GM18502 (cell line): ENCODE measurements at regions not wholly inside any gene's neighbourhood (a gene's known extent, or its start where the extent isn't known, plus 50 kb on each side); places are given as distances from the start of the nearest gene placed in this dataset.

Source experiments
- ATAC-seq: cut with Tn5 transposase; IDR thresholded peaks from one replicate; pipeline ENCODE4 v1.9.1; 2021; ENCODE audit warnings: mild to moderate bottlenecking; ENCODE audit not compliant: unreplicated experiment, poor library complexity

DNA sequence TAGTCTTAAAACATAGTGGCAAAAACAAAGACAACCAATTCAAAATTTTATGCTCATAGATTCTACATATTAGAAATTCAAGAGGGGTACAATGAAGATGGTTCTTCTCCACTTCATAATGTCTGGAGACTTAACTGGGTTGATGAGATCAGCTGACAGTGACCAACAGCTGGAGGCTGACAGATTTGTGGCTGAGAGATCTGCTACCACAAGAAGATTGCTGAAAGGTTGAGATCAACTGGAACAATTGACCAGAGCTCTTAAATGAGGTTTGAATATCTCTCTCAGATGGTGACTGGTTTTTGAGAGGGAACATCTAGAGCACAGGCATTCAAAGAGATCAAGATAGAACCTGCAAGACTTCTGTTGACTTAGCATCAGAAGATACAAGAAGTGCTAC is 254.1 kb upstream of the ARPP21 start:
- ATAC-seq: no peak

DNA sequence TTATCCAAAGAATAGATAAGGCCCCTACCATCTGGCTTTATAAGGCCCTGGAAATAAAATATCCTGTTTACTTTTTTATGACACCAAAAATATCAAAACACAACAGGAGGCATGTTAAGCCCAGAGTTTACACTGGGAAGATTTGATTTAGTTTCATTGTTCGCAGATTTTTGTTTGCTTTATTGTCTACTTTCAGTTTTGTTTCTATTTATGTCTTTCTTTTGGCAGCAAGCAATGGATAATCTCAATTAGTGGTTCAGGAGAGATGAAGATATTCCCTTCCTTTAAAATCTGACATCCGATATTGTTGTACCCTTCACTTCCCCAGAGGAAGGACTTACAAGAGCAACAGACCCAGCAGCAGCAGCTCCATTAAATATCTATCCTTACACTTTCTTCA is 249.4 kb upstream of the ARPP21 start:
- no peak for ATAC-seq

DNA sequence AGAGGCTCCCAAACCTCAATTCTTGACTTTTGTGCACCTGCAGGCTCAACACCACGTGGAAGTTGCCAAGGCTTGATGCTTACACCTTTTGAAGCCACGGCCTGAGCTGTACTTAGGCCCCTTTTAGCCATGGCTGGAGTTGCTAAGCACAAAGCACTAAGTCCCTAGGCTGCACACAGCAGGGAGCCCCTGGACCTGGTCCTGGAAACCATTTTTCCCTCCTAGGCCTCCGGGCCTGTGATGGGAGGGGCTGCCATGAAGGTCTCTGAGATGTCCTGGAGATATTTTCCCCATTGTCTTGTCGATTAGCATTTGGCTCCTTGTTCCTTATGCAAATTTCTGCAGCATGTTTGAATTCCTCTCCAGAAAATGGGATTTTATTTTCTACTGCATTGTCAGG is 247.1 kb upstream of the ARPP21 start:
- no peak for ATAC-seq

DNA sequence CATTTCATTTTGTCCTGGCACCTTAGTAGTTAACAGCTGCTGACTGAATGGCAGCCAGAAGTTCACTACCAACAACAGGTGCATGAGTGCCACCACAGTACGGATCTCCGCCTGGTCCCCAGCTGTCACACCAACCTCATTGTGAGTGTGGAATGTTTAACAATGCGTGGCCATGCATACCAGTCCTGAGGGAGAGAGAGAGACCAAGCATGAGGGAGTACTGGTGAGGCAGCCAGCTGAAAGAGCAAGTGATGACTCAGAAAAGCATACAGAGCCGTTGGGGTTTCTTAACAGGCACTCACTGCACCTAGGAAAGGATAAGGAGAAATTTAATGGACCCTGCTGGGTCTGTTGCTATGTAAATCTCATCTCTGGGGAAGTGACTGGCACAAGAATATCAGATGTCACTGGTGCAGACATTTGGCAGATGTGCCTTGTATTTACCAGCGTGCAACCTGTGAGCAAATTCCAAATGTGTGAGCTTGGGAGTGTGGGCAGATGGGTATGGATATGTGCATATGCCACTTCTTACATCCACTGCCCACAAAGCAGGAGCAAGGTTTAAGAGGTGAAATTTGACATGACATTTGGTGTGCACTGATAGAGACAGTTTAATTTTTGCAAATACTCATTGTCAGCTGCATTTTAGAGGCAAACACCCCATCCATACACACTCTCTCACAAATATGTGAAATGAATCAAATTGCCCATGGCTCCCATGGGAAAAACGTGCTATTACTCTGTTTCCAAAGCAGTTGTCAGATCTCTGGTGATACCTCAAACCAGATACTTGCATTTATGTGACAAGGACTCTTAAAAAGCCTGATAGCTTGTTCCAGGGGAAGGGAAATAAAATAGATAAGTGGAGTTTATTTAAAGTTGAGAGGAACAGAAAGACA is 245.2 kb upstream of the ARPP21 start:
- no peak for ATAC-seq

DNA sequence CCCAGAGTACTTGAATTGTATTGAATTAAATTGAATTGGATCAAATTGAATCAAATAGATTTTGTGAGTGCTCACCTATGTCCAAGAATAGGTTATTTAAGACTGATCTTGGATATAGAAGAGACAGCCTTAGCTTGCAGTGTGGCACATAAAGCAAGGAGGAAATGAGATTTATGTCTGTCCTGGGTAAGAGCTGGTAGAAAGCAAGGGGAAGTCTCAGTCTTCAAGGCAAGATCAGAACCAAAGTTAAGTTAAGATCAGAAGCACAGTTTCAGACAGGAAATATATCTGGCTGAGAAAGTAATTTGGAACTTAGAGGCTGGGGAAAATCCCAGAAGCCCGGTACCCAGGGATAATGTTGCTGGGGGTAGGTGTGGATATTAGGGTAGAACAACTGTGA is 244.4 kb upstream of the ARPP21 start:
- ATAC-seq: no peak

DNA sequence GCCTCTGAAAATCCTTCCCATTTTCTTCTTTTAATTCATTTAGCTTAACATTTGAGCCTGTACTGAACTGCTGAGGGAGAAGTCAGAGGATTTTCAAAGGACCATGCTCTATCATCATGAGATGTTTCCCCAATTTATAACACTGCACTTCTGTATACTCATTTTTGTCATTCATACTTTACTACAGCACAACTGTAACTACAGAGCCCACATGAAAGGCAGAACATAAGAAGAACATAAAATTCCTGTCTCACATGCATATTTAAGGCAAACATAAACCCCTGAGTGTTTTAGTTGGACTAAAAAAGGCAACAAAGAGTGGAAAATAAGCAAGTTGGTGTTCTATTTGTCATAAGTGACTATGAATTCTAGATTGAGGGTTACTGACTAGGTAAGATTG is 237.7 kb upstream of the ARPP21 start:
- no peak for ATAC-seq

DNA sequence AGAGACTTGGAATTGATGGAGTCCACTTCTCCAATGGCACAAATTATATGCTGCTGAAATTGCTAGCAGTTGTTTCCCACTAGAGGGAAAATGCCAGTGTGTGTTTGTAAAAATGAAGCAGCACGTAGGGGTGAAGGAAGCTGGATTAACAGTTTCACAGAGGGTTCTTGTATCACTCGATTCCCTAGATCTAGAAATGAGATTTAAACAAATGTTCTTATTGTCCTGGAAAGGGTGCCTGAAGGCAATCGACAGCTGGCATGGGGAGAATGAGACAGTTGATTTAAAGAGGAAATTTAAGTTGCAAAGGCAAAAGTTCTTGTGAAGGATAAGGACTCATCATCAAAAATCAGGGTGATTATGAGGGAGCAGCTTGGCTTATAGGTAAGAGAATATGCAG is 234.8 kb upstream of the ARPP21 start:
- no peak for ATAC-seq

DNA sequence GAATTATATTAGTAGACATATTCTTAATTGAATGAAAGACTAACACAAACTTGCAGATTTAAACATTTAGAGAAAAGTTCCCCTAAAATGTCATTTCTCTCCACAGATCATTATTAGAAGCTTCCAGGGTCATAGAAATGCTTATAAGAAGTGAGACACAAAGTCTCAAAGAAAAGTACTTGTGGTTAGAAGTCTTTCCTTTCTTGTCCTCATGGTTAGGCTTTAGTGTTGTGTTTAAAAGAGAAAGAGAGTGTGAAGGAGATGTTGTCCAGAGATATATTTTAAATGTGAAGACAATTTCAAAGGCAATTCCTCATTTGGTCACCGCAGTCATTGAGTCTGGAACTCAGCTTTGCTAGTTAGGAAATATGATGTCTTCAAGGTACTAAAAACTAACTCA is 230.4 kb upstream of the ARPP21 start:
- ATAC-seq: no peak

DNA sequence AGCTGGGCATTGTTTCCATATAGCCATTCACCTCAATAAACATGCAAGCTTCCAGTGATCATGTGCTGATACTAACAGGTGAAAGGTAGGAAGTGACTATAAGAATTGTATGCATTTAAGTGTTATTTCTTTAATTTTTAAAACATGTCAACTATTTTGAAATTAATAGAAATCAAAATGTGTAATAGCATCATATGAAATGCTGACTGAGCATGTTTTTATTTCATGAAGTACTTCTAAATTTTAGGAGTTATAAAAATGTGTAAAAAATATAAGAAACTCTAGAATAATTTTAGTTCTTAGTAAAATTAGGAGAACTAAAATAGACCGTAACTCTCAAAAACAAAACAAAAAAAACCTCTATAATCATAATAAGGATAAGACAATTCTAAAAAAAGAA is 229.3 kb upstream of the ARPP21 start:
- ATAC-seq: no peak

DNA sequence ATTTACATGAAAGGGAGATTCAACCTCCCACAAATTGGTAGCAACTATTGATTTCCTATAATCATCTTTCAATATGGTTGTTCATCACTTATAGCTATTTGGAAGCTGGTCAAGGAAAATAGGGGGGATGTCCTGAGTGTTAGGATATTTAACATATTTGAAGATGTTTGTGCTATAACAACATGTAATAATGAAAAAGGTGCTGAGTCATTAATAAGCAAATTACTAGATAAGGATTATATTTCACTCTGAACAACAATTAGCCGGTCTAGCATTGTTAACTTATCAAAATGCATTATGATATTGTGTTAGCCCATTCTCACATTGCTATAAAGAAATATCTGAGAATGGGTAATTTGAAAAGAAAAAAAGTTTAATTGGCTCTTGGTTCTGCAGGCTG is 225.8 kb upstream of the ARPP21 start:
- no peak for ATAC-seq

DNA sequence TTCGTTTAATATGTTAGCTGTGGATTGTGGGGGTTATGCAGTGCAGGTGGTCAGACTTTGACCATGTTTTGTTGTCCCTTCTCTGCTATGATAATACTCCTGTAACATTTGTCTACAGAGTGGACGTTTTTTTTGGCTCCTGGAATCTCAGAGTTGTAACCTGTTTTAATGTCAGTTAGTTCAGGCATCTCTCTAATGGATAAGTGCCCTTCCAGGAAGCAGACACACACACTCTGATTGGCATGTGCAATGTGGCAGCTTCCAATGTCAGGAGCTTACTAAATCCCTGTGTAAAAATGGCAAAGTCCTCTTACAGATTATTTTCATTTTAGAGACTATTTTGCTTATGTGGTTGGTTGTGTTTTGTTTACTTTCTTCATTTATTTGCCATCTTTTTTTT is 222.2 kb upstream of the ARPP21 start:
- no peak for ATAC-seq

DNA sequence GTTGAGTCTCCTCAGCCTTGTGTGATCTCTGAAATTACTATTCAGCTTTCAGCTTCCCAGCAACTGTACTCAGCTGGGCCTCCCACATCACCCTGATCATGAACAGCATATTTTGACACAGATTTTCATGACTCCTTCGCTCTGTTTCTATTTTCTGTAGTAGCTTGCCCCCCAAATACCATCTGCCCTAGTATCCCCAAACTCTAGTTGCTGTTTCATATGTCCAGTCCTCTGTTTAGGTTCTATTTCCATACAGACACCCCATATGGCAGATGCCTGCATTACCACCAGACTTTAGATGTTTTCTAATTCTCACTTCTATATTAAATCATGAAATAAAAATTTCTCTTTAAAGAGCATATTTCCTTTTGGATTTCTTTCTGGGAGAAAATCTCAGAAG is 217.2 kb upstream of the ARPP21 start:
- no peak for ATAC-seq

DNA sequence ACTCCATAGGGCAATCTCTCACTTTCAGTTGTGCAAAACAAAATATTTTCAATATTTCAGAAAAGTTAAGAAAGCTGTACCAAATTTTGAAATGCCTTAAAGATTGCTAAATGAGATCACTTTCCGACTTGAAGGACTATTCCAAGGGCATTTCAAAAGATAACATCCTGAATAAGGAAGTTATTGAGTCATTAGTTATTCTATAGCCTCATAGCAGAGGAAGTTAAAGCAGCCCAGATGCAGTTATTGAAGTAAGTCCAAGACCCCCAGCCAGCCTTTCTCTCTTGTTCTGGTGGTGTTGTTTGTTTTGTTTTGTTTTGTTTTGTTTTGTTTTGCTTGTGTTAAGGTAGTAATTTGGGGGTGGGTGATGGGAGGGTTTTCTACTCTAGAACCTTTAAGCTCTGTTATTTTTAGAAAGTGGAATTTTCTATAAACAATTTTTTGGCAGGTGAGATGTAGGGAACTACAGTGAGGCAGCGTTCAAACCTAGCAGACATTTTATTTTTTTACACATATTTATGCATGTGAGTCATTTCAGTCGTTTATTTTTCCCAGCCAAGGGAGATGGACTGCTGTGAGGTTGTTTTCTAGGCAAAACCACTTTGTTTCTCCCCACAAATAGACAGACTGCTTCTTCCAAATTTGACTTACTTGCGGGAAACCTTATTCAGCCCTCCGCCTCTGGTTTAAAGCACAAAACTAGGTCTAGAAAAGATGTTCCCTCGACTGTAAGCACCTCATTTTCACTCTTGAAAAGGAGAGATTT is 216.3 kb upstream of the ARPP21 start:
- no peak for ATAC-seq

DNA sequence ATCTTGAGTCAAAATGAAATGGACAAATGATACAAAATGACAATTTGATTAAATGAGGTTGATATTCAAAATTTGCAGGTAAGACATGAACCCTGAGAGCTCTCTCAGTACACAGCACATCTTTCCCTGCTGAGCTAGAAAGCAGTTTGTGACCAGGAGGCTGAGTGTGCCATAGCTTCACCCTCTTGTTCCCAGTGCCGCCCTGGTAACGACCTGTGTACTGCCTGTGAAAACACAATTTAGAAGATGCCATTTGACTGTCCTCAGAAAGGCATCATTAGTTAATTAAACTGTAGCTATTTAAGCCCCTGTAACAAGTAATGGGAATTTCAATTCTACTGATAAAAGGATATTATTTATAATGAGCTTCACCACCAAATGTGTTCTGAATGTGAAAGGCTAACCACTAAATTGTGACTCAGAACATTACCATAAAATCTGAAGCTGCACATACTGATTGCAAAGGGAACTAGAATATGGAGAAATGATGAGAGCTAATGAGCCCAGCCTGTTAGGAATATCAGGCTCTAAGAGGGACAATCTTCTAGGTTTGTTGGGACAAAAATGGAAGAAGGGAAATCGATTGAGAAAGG is 212.9 kb upstream of the ARPP21 start:
- no peak for ATAC-seq

DNA sequence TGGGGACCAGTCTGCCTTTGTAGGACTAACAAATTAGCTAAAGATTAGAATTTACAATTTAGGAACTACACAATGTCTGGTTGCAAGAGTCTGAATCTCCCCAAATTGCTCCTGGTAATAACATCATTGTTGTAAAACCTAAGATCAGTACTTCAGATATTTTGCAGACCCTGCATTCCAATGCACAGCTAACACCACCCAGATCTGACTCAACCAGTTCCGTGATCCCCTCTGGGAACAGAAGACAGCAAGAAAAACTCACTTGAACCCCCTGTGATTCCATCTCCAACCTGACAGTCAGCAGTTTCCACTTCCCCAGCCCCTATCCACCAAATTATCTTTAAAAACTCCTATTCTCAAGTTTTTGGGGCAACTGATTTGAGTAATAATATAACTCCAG is 201.9 kb upstream of the ARPP21 start:
- ATAC-seq: no peak

DNA sequence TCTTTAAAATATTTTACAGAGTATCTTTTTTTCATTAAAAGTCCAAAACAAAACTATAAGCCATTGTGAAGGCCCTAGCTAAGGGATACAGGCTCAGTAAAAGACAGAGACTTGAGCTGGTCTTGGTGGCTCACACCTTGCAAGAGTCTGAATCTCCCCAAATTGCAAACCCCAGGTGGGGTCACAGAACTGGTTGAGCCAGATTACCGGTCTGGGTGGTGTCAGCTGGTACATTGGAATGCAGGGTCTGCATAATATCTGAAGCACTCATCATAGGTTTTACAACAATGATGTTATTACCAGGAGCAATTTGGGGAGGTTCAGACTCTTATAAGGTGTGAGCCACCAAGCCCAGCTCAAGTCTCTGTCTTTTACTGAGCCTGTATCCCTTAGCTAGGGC is 201.2 kb upstream of the ARPP21 start:
- no peak for ATAC-seq

DNA sequence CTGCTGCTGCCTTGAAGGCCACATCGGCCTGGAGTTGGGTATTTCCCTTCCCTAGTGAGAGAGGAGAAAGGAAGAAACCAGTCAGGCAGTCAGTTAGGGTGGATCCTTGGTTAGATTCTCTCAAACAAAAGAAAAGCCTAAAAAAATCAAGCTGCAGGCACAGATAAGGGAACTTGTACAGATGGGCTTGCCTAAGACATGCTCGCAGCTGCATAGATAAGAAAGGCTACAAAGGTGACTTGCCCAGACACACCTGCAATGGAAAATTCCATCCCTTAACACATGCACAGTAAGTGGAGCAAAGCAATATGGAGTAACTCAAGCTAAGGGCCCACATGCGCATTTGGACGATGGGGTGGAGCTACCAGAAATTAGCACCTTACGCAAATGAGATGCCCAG is 199.7 kb upstream of the ARPP21 start:
- ATAC-seq: no peak

DNA sequence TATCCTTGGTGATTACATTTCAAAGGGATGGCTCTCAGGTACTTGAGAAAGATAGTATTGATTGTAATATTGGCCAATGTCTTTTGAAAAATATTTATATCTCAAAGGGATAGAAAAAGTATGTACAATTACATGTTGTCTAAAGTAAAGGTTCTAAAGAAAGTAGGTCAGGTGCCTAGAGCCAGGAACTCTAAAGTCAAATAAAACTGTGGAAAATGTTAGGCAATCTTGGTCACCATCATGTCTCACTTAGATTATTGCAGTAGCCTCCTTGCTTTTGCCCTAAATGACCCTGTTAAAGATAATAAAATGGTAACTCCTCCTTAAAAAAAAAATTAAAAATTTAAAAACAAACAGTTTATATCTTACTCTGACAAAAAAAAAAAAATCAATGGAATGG is 198.5 kb upstream of the ARPP21 start:
- no peak for ATAC-seq

DNA sequence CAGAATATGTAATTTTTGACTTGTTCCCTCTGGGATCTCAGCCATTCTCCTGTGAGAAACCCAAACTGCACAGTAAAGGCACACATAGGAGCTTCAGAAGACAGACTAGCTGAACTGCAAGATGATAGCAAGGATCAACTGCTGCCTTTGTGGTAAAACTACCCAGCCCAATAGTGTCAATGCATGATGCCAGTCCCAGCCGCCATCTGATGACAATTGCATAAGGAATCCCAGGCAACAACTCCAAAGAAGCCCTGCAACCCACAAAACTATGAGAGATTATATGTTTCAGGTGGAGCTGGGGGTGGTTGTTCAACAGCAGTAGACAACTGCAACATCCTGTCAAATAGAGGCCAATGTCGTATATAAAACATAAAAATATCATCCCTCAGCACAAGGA is 192.4 kb upstream of the ARPP21 start:
- ATAC-seq: no peak

DNA sequence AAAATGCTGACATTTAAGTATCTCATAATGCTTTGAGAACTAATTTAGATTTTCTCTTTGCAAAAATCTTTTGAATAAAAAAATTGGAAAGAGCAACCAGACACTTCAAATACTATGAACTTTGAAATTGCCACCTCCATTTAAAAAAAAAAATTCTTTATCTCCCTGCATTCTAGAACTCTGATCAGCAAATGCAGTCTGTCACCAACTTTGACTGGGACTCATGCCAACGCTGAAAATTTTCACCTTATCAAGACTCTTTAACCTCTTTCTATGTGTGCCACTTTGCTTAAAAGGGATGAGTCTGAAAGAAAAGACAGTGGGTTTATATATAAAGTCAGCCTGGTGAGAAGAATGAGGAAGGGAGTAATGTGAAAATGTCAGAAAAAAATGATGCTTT is 191.2 kb upstream of the ARPP21 start:
- no peak for ATAC-seq

DNA sequence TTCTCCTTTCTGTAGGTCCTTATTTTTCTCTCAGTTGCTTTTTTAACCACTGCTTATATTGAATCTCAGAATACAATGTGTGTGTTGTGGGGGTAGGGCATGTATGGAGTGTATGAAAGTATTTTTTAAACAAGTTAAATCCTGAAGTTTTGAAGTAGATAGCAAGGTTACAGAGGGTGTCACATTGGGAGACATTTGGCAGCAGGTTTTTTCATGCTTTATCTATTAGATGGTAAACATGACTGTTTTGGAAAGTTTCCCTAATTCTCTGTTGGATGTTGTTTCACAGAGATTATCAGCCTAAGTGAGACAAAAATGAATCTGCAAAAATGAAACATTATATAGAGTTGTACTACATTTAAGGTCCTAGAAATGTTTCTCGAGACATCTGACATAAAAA is 190.6 kb upstream of the ARPP21 start:
- ATAC-seq: no peak
